ENCODE measurements at regions not wholly inside any gene's neighbourhood (a gene's known extent, or its start where the extent isn't known, plus 50 kb on each side); places are given as distances from the start of the nearest gene placed in this dataset.

DNA sequence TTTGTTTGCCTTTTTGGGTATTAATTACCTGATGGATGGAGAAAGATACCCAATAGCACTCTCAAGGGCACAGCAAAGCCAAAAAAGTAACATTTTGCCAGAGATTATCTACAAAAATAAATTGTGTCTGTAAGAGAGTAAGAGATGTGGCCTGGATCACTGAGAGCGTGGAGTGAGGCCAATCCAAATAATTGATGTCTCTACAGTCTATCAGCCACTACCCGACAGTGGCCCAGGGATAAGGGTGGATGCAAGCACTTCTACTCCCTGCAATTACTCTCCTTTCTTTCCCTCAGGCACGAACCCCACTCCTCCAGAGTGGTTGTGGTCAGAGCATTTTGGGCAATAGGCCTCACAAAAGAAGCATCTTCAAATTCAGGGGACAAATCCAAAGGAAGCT is 92.3 kb upstream of the ZC3H12C start:
- no peaks in the 10 kb centered on the region for H3K9me3 ChIP-seq
- H3K4me3 ChIP-seq, result no peak overlapping the region
- H3K27me3 ChIP-seq, result no peaks in the 10 kb centered on the region
- H3K4me1 ChIP-seq, result peaks cover 0 to 17% (median 0%) of the 10 kb centered on the region in 4 donors
- 67 to 86% methylated on average over 3 of the region's 3 CpGs for WGBS, 2 donors
- no peaks in the 10 kb centered on the region for H3K36me3 ChIP-seq
- peak overlapping the region in 1 of 4 donors; percentile 11 for H3K27ac ChIP-seq
- no peak for TF ChIP-seq POLR2A (IDR thresholded peaks at IDR 0.05)
- TF ChIP-seq, protein P1, sequence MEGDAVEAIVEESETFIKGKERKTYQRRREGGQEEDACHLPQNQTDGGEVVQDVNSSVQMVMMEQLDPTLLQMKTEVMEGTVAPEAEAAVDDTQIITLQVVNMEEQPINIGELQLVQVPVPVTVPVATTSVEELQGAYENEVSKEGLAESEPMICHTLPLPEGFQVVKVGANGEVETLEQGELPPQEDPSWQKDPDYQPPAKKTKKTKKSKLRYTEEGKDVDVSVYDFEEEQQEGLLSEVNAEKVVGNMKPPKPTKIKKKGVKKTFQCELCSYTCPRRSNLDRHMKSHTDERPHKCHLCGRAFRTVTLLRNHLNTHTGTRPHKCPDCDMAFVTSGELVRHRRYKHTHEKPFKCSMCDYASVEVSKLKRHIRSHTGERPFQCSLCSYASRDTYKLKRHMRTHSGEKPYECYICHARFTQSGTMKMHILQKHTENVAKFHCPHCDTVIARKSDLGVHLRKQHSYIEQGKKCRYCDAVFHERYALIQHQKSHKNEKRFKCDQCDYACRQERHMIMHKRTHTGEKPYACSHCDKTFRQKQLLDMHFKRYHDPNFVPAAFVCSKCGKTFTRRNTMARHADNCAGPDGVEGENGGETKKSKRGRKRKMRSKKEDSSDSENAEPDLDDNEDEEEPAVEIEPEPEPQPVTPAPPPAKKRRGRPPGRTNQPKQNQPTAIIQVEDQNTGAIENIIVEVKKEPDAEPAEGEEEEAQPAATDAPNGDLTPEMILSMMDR (IDR thresholded peaks at IDR 0.05), result no peak
- no peak for TF ChIP-seq EP300 (IDR thresholded peaks at IDR 0.05)
- no peak for DNase-seq (ENCODE audit: low spot score in 2 of 2)

DNA sequence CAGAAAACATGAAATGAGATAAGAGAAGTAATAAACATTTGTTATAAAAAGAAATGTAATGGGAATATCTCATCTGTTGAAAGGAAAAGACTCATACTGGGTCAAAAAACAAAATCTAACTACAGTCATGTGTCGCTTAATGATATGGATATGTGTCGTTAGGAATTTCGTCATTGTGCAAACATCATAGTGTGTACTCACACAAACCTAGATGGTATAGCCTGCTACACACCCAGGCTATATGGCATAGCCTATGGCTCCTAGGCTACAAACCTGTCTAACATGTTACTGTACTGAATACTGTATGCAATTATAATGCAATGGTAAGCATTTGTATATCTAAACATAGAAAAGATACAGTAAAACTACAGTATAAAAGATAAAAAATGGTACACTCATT is 89.8 kb upstream of the ZC3H12C start:
- Histone ChIP-seq H3K27me3 (no peaks in the 10 kb centered on the region), H3K27ac (no peak overlapping the region), H3K9me3 (no peaks in the 10 kb centered on the region), H3K4me1 (peaks cover 0 to 15% (median 0%) of the 10 kb centered on the region in 4 donors), H3K36me3 (no peaks in the 10 kb centered on the region), H3K4me3 (no peak overlapping the region)
- no peak for DNase-seq (ENCODE audit: low spot score in 2 of 2)
- TF ChIP-seq, protein P1 (IDR thresholded peaks at IDR 0.05), result no peak
- TF ChIP-seq POLR2A (IDR thresholded peaks at IDR 0.05), result no peak
- TF ChIP-seq EP300 (IDR thresholded peaks at IDR 0.05), result no peak
- WGBS, 2 donors, result 95 to 99% methylated on average over 3 of the region's 3 CpGs

DNA sequence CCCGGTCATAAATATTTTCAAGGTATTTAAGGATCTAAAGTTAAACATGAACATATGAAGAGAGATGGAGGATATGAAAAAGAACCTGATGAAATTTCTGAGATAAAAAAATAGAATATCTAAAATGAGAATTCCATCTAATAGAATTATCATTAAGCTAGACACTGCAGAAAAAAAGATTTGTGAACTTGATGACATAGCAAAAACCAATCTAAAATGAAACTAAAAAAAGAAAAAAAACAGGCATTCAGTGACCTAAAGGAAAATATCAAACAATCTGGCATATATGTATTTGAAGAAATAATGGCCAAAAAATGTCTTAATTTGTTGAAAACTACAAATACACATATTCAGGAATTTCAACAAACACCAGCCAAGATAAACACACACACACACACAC is 81.6 kb upstream of the ZC3H12C start:
- DNase-seq (ENCODE audit: low spot score in 2 of 2), result no peak
- H3K27me3 ChIP-seq, result no peaks in the 10 kb centered on the region
- H3K4me3 ChIP-seq, result no peak overlapping the region
- H3K9me3 ChIP-seq, result peaks cover 0 to 24% (median 3%) of the 10 kb centered on the region in 4 donors
- no peaks in the 10 kb centered on the region for H3K4me1 ChIP-seq
- H3K36me3 ChIP-seq, result no peaks in the 10 kb centered on the region
- no peak overlapping the region for H3K27ac ChIP-seq
- TF ChIP-seq EP300 (IDR thresholded peaks at IDR 0.05), result no peak
- TF ChIP-seq, protein P1 (IDR thresholded peaks at IDR 0.05), result no peak
- no peak for TF ChIP-seq POLR2A (IDR thresholded peaks at IDR 0.05)
- WGBS, 2 donors, result 93 to 100% methylated on average over 1 of the region's 1 CpG

DNA sequence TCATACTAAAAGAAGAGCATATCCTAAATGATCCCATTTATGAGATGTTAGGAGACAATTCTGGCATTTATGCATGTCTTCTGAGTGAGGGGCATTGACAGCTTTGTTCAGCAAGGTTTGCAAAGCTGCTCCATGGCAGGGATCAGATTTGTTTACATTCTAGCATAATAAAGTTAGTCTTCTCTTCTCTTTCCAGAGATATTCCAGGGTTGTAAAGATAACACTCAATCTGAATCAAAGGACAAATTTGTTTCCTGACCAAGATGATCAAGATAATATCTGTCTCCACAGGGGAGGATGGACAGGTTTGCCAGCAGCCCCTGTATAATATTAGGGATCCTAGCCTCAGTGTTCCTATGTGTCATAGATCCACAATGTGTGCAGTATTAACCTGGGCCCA is 77.5 kb upstream of the ZC3H12C start:
- Histone ChIP-seq H3K9me3 (peaks cover 0 to 19% (median 3%) of the 10 kb centered on the region in 4 donors), H3K4me3 (no peak overlapping the region), H3K27me3 (no peaks in the 10 kb centered on the region), H3K27ac (no peak overlapping the region), H3K36me3 (no peaks in the 10 kb centered on the region), H3K4me1 (no peaks in the 10 kb centered on the region)
- no peak for DNase-seq (ENCODE audit: low spot score in 2 of 2)
- TF ChIP-seq, protein P1 (IDR thresholded peaks at IDR 0.05), result no peak
- TF ChIP-seq EP300 (IDR thresholded peaks at IDR 0.05) (no peak), POLR2A (IDR thresholded peaks at IDR 0.05) (no peak)

DNA sequence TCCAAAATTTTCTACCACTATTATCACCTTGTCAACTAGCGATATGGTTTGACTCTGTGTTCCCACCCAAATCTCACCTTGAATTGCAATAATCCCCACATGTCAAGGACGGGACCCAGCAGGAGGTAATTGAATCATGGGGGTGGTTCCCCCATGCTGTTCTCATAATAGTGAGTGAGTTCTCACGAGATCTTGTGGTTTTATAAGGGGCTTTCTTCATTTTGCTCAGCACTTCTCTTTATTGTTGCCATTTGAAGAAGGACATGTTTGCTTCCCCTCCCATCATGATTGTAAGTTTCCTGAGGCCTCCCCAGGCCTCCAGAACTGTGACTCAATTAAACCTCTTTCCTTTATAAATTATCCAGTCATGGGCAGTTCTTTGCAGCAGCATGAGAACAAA is 73.5 kb upstream of the ZC3H12C start:
- H3K36me3 ChIP-seq, result no peaks in the 10 kb centered on the region
- 75 to 80% methylated on average over 3 of the region's 3 CpGs for WGBS, 2 donors
- TF ChIP-seq EP300 (IDR thresholded peaks at IDR 0.05), result no peak
- TF ChIP-seq, protein P1 (IDR thresholded peaks at IDR 0.05), result no peak
- TF ChIP-seq POLR2A (IDR thresholded peaks at IDR 0.05), result no peak
- no peaks in the 10 kb centered on the region for H3K27me3 ChIP-seq
- no peaks in the 10 kb centered on the region for H3K4me1 ChIP-seq
- H3K4me3 ChIP-seq, result no peak overlapping the region
- H3K9me3 ChIP-seq, result no peaks in the 10 kb centered on the region
- no peak overlapping the region for H3K27ac ChIP-seq
- no peak for DNase-seq (ENCODE audit: low spot score in 2 of 2)
